ENCODE measurements at regions not wholly inside any gene's neighbourhood (a gene's known extent, or its start where the extent isn't known, plus 50 kb on each side); places are given as distances from the start of the nearest gene placed in this dataset.

DNA sequence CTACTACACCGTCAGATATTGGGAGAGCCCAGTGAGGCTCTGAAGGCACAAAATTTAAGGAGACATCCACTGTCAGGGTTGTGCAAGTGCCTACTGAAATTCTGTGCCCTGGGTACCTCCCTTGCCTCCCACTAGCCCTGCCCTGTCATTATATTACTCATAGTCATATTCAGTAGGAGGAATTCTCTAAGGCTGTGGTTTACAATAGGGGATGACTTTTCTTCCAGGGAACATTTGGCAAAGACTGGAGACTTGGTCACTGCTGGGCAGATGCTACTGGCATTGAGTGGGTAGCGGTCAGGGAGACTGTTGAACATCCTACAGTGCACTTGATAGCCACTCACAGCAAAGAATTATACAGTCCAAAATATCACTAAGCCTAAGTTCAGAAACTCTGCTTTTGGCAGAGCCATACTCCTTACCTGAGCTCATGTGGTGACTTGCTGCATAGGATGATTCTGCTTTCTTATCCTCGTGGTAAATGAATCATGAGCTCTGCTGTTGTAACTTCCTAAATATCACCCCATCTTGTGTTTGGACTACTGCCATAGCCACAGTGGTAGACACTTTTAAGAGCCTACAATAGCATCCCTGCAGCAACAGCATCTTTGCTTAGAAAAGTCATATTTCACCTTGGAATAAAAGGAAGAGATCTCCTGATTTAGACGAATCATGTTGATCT lies 563.4 kb upstream of the PLXNA2 start:
- DNase-seq: peak; percentile 34

DNA sequence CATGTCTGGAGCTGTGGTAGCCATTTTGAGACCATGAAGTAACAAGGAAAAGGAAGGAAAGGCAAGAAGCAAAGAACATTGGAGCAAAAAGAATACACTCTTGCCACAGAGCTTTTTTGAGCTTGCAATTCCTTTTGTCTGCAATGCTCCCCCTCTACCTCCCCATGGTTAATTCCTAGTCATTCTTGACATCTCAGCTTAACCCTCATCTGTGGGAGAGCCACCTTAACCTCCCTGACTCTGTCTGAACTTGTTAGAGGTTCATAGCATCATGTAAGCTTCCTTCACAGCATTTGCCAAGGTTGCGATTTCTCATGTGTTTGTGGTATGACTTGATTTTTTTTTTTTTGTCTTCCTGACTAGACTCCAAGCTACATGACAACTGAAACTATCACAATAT lies 564.1 kb upstream of the PLXNA2 start:
- no peak for DNase-seq

DNA sequence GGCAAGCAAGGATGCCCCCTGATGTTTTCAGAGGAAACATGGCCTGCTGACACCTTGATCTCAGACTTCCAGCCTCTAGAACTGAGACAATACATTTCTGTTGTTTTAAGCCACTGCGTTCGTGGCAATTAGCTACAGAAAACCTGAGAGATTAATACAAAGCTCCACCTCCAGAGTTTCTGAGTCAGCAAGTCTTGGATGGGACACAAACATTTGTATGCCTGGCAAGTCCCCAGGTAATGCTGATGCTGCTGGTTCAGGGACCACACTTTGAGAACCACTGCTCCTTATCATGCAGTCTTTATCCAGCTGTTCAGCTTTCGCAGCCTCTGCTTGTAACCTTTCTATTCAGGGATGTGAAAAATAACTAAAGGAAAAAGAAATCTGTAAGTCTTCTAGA lies 565.7 kb upstream of the PLXNA2 start:
- DNase-seq: no peak

DNA sequence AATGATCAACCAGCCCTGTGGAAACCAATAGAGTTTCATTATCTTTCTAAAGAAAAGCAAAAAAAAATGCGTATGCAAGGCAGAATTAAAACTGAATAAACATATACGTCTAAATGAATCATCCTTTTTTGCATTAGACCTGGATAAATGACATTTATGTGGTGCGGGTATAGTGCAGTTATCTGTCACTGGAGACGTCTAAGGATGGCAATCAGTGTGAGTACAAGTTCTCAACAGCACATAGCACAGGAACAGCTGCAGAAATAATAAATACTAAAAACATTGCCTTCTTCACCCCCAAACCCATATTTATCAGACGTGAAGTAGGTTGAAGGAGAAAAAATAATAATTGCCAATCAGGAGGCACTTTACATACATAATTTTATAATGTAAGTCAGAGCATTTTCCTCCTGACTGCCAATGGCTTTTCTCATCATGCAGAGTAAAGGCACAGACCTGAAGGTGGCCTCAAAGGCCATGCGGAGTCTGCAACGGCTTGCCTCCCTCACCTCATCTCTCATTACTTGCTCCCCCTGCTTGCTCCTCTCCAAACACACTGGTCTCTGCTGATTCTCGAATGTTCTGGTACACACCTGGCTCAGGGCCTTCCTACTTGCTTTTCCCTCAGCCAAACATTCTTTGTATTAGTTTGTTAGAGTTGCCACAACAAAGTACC lies 574.7 kb upstream of the PLXNA2 start:
- no peak for DNase-seq

DNA sequence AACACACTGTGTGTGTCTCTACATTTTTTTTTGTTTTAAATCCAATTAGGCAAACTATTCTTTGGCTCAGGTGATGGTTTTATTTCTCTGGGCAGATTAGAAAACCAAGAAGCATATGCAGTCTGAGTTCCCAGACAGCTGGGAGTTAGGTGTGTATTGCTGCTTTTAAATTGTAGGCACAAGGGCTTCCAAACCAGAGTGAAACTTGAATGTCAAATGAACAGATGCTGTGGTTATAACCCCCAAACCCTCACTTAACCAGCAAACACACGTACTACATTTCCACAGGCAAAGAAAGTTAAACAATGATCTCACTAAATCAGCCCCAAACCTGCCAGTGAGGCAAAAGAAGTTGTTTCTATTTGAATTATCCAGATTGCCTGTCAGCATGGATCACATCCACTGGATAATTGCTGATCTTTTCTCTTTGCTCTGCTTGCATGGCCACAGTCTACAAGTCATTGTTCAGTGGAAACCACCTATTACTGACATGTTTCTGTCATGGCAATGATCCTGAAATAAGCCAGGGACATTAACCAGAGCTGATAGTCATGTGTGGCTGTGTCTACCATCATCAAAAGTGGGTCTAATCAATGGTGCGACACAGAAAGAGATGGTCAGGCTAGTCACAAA lies 576.5 kb upstream of the PLXNA2 start:
- no peak for DNase-seq

DNA sequence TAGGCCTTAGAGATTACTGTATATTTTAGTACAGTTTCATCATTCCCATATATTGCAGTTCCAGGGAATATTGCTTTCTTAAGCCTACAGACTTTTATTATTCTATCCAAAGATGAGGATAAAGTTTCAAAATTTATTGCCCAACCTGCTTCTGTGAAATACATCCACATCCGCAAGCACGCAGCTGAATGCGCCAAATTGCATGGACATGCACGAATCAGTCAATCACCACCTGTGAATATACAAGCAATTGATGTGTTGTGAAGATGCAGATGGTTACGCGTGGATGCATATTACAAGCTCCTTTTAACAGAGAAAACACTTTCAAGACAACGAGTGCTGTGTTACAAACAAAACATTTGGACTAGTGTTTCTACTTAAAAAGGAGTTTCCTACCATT lies 577.8 kb upstream of the PLXNA2 start:
- DNase-seq: no peak

DNA sequence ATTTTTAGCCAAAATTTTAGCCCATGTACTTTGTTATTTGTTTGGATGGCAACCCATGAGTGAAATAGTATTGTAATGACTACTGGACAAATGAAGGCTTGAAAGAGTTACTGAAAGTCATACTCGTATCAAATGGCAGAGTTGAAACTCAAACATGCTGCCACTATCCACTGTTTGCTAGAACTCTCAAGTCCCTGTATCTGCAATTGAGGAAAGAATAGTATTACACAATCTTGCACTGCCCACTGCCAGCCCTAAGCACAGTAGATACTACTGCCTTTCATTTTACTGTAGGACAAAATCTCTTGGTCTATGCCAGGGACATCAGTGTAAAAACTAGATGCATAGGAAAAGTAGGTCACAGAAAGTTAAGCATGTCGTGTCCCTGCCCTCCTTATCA lies 581.1 kb upstream of the PLXNA2 start:
- no peak for DNase-seq

DNA sequence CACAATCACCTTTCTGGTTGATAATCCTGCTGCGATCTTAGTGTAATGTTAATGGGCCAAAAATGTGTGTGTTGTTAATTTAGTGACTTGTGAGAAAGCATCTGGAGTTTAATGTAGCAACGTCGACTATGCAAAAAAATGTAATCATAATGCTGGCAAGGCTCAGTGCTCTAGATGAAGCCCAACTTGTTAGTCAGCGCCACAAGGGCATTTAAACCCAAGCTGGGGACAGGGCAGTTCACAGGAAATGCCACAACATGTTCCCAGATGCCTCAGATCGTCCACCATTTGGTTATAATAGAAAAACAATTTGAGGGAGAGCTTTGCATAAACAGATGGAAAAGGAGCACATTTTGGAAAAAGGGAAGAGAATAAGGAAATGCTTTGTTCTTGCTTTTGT lies 585.4 kb upstream of the PLXNA2 start:
- DNase-seq: peak; percentile 39

DNA sequence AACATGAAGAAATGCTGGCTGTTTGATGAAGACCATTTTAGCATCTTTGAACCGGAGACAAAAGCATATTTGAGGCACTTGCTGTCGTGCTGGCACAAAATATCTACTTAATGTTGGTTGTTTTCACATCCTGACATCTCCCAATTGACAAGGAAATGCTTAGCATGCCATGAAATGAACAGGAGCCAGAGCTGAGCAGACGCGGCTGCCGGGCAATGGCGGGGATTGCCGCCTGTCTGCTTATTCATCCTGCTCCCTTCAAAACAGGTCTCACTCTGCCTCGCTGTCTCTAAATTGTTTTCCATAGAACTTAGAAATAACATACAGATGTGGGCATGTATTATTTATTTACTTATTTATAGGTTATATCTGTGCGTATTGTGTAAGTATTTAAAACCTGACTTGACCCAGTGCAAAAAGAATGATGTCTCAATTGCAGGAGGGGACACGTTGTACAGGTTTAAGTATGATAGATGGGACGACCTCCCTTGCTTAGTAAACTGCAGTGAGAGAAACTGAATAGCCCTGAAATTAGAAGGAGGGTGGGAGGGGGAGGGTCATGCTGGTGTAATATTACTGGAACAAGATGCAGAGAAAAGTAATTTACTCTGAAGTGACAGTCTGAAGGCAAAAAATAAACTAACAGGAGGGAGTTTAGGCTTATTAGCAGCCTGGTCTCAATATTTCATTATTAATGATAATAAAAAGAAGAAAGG lies 590.4 kb upstream of the PLXNA2 start:
- DNase-seq: peak; percentile 54

DNA sequence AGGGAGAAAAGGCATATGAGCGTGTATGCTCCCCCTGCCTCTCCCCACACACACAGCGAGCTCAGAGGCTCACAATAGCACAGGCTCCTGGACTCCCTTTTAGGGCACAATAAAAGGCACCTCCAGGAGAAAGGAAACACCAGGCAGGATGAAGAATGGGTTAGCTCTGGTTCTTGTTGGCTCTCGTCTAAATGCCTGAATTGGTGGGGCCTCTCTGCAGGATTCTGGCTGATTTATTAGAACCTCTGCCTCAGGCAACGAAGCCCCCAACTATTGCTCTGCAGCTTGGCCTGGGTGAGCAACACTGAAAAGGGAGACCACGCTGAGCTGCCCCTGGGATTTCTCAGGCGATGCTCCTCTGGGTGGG lies 590.9 kb upstream of the PLXNA2 start:
- DNase-seq: no peak

DNA sequence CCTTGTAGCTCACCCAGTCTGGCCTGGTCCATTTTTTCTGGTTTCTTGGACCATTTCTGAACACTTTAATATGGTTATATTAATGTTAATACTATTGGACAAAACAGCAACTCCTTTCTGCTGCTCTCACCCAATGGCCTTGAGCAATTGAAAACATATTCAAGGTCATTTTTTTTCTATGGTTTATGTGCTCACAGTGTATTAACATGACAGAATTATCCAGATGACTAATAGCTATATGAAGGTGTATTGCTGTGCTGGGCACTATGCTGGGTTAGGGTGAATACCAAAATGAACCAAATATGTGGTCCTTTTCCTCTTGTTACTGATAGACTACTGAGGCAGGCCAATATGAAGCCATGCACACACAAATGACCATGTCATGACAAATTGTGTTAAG lies 591.6 kb upstream of the PLXNA2 start:
- no peak for DNase-seq

DNA sequence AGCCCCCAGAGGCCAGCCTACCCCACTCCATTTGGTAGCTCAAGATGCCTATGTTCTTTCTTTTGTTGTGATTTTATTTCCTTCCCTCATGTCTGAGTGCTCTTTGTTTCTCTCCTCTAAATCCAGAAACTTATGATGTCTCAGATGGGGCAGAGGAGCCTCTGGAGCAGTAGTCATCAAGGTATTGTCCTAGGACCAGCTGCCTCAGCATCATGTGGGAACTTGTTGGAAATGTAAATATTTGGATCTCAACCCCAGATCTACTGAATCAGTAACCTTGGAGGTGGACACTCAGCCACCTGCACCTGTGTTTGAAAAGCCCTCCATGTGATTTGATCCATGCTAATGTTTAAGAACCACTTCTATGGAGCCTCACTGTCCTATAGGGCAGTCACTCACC lies 593.1 kb upstream of the PLXNA2 start:
- DNase-seq: no peak

DNA sequence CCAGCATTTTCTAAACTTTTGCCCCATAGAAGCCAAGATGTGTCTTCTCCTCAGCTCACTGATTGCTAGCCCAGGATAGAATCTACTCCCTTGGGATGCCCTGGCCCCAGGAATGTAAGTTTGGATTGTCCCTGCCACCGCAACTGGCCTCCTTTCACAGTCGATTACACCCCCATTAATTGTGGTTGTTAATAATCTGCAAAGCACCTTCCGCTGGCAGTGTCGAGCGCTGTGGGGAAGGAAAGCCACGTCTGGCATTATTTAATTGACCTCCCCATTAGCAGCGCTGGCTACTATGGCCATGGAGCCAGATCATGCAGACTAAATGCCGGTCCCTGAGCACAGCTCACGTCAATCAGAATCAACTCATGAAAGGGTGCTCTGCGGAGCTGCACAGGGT lies 597.3 kb upstream of the PLXNA2 start:
- no peak for DNase-seq

DNA sequence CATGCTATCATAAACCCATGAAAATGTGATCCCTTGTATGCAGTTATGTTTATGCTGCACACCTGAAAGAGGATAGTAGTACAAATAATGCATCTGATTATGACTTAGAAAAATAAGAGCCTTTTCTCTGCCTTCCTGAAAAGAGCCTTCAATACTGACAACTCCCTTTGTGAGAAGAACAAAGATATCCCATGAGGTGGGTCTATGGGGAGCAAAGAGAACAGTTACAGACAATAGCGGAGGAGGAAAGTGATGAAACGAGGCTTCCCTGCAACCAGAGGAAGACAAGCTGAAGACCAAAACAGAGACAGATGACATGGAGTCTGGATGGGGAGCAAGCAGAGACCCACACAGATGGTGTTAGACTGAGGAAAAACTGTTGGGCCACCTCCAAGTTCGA lies 598.3 kb upstream of the PLXNA2 start:
- DNase-seq: no peak

DNA sequence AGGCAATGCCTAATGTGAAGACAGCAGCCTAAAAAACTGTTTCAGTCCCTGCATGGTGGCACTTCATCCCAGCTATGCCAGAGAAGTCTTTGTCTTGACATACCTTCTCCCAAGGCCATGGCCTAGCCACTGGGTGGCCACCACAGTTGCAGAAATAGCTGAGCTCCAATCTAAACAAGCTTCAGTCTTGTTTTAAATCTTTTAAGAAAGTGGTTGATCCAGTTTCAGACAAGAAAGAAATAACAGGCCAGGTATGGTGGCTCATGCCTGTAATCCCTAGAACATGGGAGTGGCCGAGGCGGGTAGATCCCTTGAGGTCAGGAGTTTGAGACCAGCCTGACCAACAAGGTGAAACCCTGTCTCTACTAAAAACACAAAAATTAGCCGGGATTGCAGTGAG lies 600.0 kb upstream of the PLXNA2 start:
- no peak for DNase-seq

DNA sequence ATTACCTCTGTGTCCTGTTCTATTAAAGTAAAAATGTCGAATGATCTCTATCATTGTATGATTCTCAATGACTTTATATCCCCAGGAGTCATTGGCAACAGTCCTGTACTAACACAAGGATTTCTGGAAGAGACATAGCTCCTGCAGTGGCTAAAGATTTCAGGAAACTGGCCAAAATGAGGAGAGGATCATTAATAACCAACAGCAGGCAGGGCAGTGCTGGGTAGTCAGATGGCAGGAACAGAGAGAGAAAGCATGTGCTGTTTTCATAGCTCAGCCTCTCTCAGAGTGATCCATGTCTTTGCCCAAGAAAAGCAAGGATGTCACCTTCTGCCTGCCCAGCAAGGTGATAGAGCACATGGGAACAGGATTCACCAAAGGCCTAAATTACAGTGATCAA lies 604.7 kb upstream of the PLXNA2 start:
- DNase-seq: no peak

DNA sequence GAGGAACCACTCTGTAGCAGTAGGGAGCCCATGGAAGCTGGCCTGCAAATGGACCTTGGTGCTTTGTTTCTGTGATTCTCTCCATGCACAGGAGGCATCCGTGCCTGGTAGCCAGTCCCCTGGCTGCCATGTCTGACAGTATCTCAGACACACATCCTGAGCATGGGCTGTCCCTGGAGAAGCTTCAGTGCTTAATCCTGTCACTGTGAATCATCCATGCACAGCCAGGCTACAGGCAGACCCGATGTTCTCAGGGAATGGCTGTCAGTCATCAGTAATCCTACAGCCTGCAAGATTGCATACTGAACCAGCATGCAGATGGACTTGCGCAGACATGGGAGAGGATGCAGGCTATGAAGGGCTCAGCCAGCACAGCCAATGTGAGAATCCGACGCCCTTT lies 606.3 kb upstream of the PLXNA2 start:
- DNase-seq: no peak

DNA sequence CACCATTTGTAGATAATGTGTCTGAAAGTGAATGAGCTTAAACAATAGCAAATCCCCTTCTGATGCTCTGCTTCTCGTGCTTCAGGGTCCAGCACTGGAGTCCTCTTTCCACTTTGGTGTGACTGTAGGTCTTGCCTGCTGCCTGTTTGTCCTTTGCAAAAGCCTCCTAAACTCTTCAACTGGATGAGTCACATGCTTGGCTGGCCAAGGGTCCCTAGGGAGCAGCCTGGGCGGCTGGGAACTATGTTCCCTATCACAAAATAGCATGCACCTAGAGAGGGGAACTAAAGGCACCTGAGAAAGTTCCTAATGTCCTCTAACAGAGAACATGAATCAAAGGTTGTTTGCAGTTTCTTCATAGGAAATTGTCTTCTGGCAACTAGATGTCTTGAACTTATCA lies 607.2 kb upstream of the PLXNA2 start:
- peak; percentile 48 for DNase-seq

DNA sequence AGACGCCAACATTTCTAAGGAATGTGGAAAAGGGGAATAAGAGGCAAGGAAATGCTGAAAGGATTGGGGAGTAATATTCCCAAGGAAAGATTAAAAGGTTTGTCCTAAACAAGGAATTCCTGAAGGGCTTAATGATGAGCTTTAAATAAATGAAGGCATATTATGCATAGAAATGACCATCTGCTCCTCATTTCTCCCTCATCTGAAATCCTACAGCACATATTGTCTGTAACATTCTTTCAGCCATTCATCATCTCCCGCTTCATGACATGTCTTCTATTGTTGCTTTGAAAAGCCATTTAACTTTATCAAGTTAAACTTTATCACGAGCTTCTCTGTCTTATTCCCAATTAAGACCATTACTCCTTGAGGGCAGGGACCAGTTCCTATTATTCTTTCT lies 608.7 kb upstream of the PLXNA2 start:
- no peak for DNase-seq

DNA sequence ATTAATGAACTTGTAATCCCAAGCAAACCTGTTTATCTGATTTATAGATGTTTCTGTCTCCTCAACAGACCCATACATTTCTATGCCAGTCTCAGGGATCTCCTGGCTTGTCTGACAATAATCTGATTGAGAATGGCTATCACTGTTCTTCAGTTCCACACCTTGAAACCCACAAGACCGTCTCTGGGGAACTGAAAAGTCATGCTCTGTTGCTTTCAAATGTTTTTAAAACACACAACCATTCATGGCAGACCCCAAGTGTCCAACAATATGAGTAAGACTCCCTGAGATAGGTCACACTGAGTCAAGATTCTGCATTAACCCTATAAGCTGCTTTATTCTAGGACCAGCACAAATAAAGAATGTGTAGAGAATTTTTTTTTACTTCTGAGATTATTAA lies 611.2 kb upstream of the PLXNA2 start:
- DNase-seq: no peak

DNA sequence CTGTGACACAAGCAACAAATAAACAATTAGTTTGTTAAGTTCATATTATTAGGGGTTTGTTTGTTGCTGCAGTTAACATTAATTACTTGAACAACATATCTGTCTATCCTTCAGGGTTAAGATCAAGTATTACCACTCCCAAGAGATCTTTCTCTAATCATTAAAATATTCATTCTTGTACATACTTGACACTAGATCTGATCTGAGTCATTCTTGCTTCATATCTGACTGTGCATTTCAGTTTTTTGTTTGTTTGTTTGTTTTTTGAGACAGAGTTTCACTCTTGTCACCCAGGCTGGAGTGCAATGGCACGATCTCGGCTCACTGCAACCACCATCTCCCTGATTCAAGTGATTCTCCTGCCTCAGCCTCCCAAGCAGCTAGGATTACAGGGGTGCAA lies 613.3 kb upstream of the PLXNA2 start:
- DNase-seq: no peak

DNA sequence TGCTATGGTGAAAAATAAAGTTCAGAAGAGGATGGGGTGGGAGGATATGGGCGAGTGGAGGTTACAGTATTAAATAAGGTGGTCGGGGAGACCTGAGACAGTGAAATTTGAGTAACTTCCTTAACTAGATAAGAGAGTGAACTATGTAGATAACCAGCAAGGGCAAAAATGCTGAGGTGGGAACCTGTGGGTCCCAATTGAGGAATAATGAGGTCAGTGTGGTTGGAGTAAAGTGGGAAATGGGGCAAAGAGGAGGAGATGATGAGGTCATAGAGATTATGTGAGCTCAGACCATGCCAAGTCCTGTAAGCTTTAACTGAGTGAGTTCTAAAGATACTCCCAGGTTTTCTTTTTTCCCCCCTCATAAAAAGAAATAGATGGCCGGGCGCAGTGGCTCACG lies 614.6 kb upstream of the PLXNA2 start:
- DNase-seq: no peak

DNA sequence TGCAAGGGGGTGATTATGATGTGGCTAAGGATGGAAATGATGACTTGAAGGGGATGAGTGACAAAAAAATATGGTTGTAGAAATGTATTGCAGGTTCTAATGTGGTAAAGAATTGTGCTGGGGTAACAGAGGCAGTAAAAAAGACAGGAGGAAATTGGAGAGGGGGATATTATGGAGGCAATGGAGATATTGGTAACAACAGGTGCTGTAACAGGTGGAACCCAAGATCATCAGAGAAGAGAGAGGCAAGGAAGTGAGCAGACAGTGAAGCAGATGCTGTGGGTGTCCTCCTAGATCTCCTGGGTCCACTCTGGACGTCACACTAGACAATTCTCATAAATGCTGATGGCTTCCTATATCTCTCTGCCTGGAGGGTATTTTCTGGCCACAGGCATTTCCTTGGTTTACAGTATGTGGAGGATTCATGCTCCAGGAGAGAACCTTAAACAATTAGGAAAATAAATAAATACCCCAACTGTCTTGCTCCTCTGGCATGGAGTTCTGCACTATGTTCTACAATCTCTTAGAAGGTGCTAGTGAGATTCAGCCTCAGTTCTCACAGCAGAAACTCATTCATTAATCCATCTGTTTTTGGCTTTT lies 620.3 kb upstream of the PLXNA2 start:
- no peak for DNase-seq
